ENCODE measurements at regions not wholly inside any gene's neighbourhood (a gene's known extent, or its start where the extent isn't known, plus 50 kb on each side); places are given as distances from the start of the nearest gene placed in this dataset.

- TF ChIP-seq EZH2 (IDR thresholded peaks at IDR 0.05; ENCODE audit: borderline replicate concordance, low read depth, low read length, severe bottlenecking) (no peak), FOS (IDR thresholded peaks at IDR 0.05; ENCODE audit: borderline replicate concordance, insufficient read depth, low read length) (peak; percentile 63), JUN (IDR thresholded peaks at IDR 0.05; ENCODE audit: borderline replicate concordance, insufficient read depth, insufficient read length, low read depth) (peak; percentile 62), MAX (IDR thresholded peaks at IDR 0.05; ENCODE audit: insufficient read depth, insufficient read length) (no peak), POLR2A (IDR thresholded peaks at IDR 0.05; ENCODE audit: low read depth, low read length) (no peak)
- peak; percentile 28 for FAIRE-seq
- Histone ChIP-seq H3K9me1 (replicated peaks; ENCODE audit: control insufficient read depth, extremely low read depth, insufficient read depth, low read length) (no peaks in the 10 kb centered on the region), H2AFZ (ENCODE audit: low read depth, low read length) (no peak overlapping the region), H3K9ac (replicated peaks; ENCODE audit: extremely low read depth, insufficient read depth, low read length) (no peak overlapping the region), H4K20me1 (replicated peaks; ENCODE audit: control insufficient read depth, extremely low read depth, insufficient read depth, low read length) (no peaks in the 10 kb centered on the region), H3K79me2 (ENCODE audit: control insufficient read depth, insufficient read depth, low read length) (no peaks in the 10 kb centered on the region), H3K27me3 (ENCODE audit: control insufficient read depth in 2 of 2, insufficient read depth in 2 of 2, low read length in 2 of 2) (no peaks in the 10 kb centered on the region), H3K9me3 (replicated peaks; ENCODE audit: control insufficient read depth, insufficient read depth, low read length) (no peaks in the 10 kb centered on the region), H3K4me3 (replicated peaks in 1 of 3; ENCODE audit: insufficient read depth in 1 of 3, low read depth in 1 of 3, low read length in 3 of 3) (no peak overlapping the region), H3K27ac (ENCODE audit: insufficient read depth, low read depth, low read length) (peak overlapping the region; percentile 3), H3K4me1 (ENCODE audit: control insufficient read depth, extremely low read depth, insufficient read depth, low read length) (peaks cover 8% of the 10 kb centered on the region), H3K4me2 (ENCODE audit: insufficient read depth, low read length) (peak overlapping the region; percentile 55), H3K36me3 (ENCODE audit: control insufficient read depth in 2 of 2, extremely low read depth in 1 of 2, insufficient read depth in 2 of 2, low read length in 2 of 2) (no peaks in the 10 kb centered on the region)
- DNase-seq (ENCODE audit: low read depth, low spot score) = peak; percentile 30
- BruUV-seq (replicated peaks) = no TSS peak
- POLR2A ChIA-PET = no interaction called here
- CTCF ChIA-PET = no interaction called here
- dilution Hi-C loops (cut with MboI; ENCODE audit: extremely low pct_ligation_motif_present, low sequenced_read_pairs) (no loop called here), intact Hi-C loops (cut with micrococcal nuclease) (no loop called here)
Measured at GRCh38 chr14:84375235-84375634, 1154.7 kb upstream of the FLRT2 start.

- H3K79me2 ChIP-seq (ENCODE audit: control insufficient read depth, insufficient read depth, low read length) = no peaks in the 10 kb centered on the region
- no peaks in the 10 kb centered on the region for H4K20me1 ChIP-seq (replicated peaks; ENCODE audit: control insufficient read depth, extremely low read depth, insufficient read depth, low read length)
- no peaks in the 10 kb centered on the region for H3K9me1 ChIP-seq (replicated peaks; ENCODE audit: control insufficient read depth, extremely low read depth, insufficient read depth, low read length)
- H3K4me1 ChIP-seq (ENCODE audit: control insufficient read depth, extremely low read depth, insufficient read depth, low read length) = no peaks in the 10 kb centered on the region
- no peak overlapping the region for H3K27ac ChIP-seq (ENCODE audit: insufficient read depth, low read depth, low read length)
- FAIRE-seq = no peak
- H3K36me3 ChIP-seq (ENCODE audit: control insufficient read depth in 2 of 2, extremely low read depth in 1 of 2, insufficient read depth in 2 of 2, low read length in 2 of 2) = no peaks in the 10 kb centered on the region
- CTCF ChIA-PET = no interaction called here
- TF ChIP-seq POLR2AphosphoS5 (IDR thresholded peaks at IDR 0.05; ENCODE audit: insufficient read depth, low read depth, low read length) (no peak), FOS (IDR thresholded peaks at IDR 0.05; ENCODE audit: borderline replicate concordance, insufficient read depth, low read length) (no peak), GATA2 (IDR thresholded peaks at IDR 0.05; ENCODE audit: insufficient read depth, insufficient read length, low read depth, low read length) (no peak), MYC (IDR thresholded peaks at IDR 0.05; ENCODE audit: low read depth, low read length) (no peak)
- H3K4me2 ChIP-seq (ENCODE audit: insufficient read depth, low read length) = no peak overlapping the region
- no peaks in the 10 kb centered on the region for H3K27me3 ChIP-seq (ENCODE audit: control insufficient read depth in 2 of 2, insufficient read depth in 2 of 2, low read length in 2 of 2)
- DNase-seq (ENCODE audit: low read depth, low spot score) = no peak
- BruUV-seq (replicated peaks) = no TSS peak
- H3K4me3 ChIP-seq (replicated peaks in 1 of 3; ENCODE audit: insufficient read depth in 1 of 3, low read depth in 1 of 3, low read length in 3 of 3) = no peak overlapping the region
- intact Hi-C loops (cut with micrococcal nuclease) = no loop called here
- POLR2A ChIA-PET = no interaction called here
- no peaks in the 10 kb centered on the region for H3K9me3 ChIP-seq (replicated peaks; ENCODE audit: control insufficient read depth, insufficient read depth, low read length)
- H2AFZ ChIP-seq (ENCODE audit: low read depth, low read length) = no peak overlapping the region
- H3K9ac ChIP-seq (replicated peaks; ENCODE audit: extremely low read depth, insufficient read depth, low read length) = no peak overlapping the region
- dilution Hi-C loops (cut with MboI; ENCODE audit: extremely low pct_ligation_motif_present, low sequenced_read_pairs) = no loop called here
Measured at GRCh38 chr14:84390010-84390409, 1139.9 kb upstream of the FLRT2 start.
